ENCODE measurements at regions not wholly inside any gene's neighbourhood (a gene's known extent, or its start where the extent isn't known, plus 50 kb on each side); places are given as distances from the start of the nearest gene placed in this dataset.

GRCh38 chr5:135254183-135254582 lies 144.8 kb downstream of the MACROH2A1 start:
- 44 to 54% methylated on average over 4 of the region's 4 CpGs for WGBS, 2 donors
- Histone ChIP-seq H3K36me3 (no peaks in the 10 kb centered on the region), H3K27ac (no peak overlapping the region), H3K9me3 (no peaks in the 10 kb centered on the region), H3K27me3 (no peaks in the 10 kb centered on the region), H3K4me3 (no peak overlapping the region), H3K4me1 (peaks cover 0 to 32% (median 7%) of the 10 kb centered on the region in 3 donors)
- intact Hi-C loops (cut with DNase I): no loop called here
- TF ChIP-seq POLR2A (IDR thresholded peaks at IDR 0.05) (no peak), CTCF (IDR thresholded peaks at IDR 0.05) (no peak)
- no peak for DNase-seq

GRCh38 chr5:135253601-135254178 lies 145.3 kb downstream of the MACROH2A1 start:
- H3K27ac ChIP-seq: no peak overlapping the region
- intact Hi-C loops (cut with DNase I): no loop called here
- no peaks in the 10 kb centered on the region for H3K27me3 ChIP-seq
- WGBS, 2 donors: 85 to 88% methylated on average over 8 of the region's 8 CpGs
- peaks cover 0 to 37% (median 11%) of the 10 kb centered on the region in 3 donors for H3K4me1 ChIP-seq
- no peaks in the 10 kb centered on the region for H3K36me3 ChIP-seq
- TF ChIP-seq CTCF (IDR thresholded peaks at IDR 0.05): no peak
- TF ChIP-seq POLR2A (IDR thresholded peaks at IDR 0.05): no peak
- no peak overlapping the region for H3K4me3 ChIP-seq
- DNase-seq: no peak
- no peaks in the 10 kb centered on the region for H3K9me3 ChIP-seq

GRCh38 chr5:135251093-135251492 lies 147.9 kb downstream of the MACROH2A1 start:
- intact Hi-C loops (cut with DNase I): no loop called here
- H3K27me3 ChIP-seq: no peaks in the 10 kb centered on the region
- H3K36me3 ChIP-seq: no peaks in the 10 kb centered on the region
- H3K4me3 ChIP-seq: no peak overlapping the region
- H3K9me3 ChIP-seq: no peaks in the 10 kb centered on the region
- peak overlapping the region in 1 of 4 donors; percentile 61 for H3K27ac ChIP-seq
- H3K4me1 ChIP-seq: peaks cover 15 to 61% (median 29%) of the 10 kb centered on the region in 3 donors
- no peak for DNase-seq
- TF ChIP-seq CTCF (IDR thresholded peaks at IDR 0.05) (no peak), POLR2A (IDR thresholded peaks at IDR 0.05) (no peak)
- 65 to 69% methylated on average over 4 to 8 of the region's 8 CpGs for WGBS, 2 donors

- Histone ChIP-seq H3K27me3 (no peaks in the 10 kb centered on the region), H3K9me3 (no peaks in the 10 kb centered on the region), H3K4me1 (peaks cover 19 to 65% (median 33%) of the 10 kb centered on the region in 3 donors), H3K4me3 (no peak overlapping the region), H3K27ac (peak overlapping the region in 2 of 4 donors; percentile 37 to 61), H3K36me3 (no peaks in the 10 kb centered on the region)
- DNase-seq: no peak
- TF ChIP-seq POLR2A (IDR thresholded peaks at IDR 0.05) (no peak), CTCF (IDR thresholded peaks at IDR 0.05) (no peak)
- 68 to 71% methylated on average over 4 of the region's 4 CpGs for WGBS, 2 donors
- intact Hi-C loops (cut with DNase I): no loop called here
Observed at GRCh38 chr5:135250671-135251070, 148.4 kb downstream of the MACROH2A1 start.

GRCh38 chr5:135249658-135250057 lies 149.4 kb downstream of the MACROH2A1 start:
- Histone ChIP-seq H3K4me1 (peaks cover 27 to 68% (median 43%) of the 10 kb centered on the region in 3 donors), H3K36me3 (no peaks in the 10 kb centered on the region), H3K4me3 (no peak overlapping the region), H3K9me3 (no peaks in the 10 kb centered on the region), H3K27ac (peak overlapping the region; percentile 5 to 61 (median 49)), H3K27me3 (no peaks in the 10 kb centered on the region)
- WGBS, 2 donors: 71 to 93% methylated on average over 3 to 5 of the region's 5 CpGs
- no peak for DNase-seq
- intact Hi-C loops (cut with DNase I): no loop called here
- TF ChIP-seq CTCF (IDR thresholded peaks at IDR 0.05): no peak
- no peak for TF ChIP-seq POLR2A (IDR thresholded peaks at IDR 0.05)

All from esophagus squamous epithelium (tissue), 5 donors.